IMR-90 (cell line): ENCODE measurements at regions not wholly inside any gene's neighbourhood (a gene's known extent, or its start where the extent isn't known, plus 50 kb on each side); places are given as distances from the start of the nearest gene placed in this dataset.

ENCODE experiments used
- ATAC-seq: fragments of 200-7000 bp; cut with Tn5 transposase; 2 replicates; pipeline ENCODE4 v1.9.1; 2020; ENCODE audit warnings: low read depth, mild to moderate bottlenecking, moderate library complexity
- BruUV-seq: library from RNA; stranded (reverse); fragments of 400-500 nt; replicated peaks from 2 replicates; lab custom pipeline; 2021; lab: Mats Ljungman, UMichigan
- CTCF ChIA-PET: fragments of 300-600 bp; formaldehyde crosslinking; extraction: SDS; loops from one replicate; lab custom pipeline; 2021; ENCODE audit warnings: antibody characterized with exemption; lab: Yijun Ruan, JAX
- POLR2A ChIA-PET: fragments of 300-600 bp; sonication (Branson Sonifier 250); formaldehyde crosslinking; loops from one replicate; lab custom pipeline; 2022; ENCODE audit warnings: antibody characterized with exemption; ENCODE audit not compliant: unreplicated experiment; lab: Charles Lee
- DNase-seq: peaks from one replicate; pipeline ENCODE4 v3.0.0; 2013
- H2AFZ ChIP-seq: replicated peaks from 2 replicates; pipeline ENCODE3; 2013; ENCODE audit warnings: low read length, mild to moderate bottlenecking; ENCODE audit not compliant: poor library complexity
- H2AK5ac ChIP-seq: 2 replicates; pipeline ENCODE4 v1.6.1; 2013; ENCODE audit warnings: low read depth, low read length, inconsistent platforms
- H2AK9ac ChIP-seq: replicated peaks from 2 replicates; pipeline ENCODE3; 2013; ENCODE audit warnings: mild to moderate bottlenecking, low read depth, low read length, moderate library complexity; ENCODE audit not compliant: poor library complexity
- H2BK120ac ChIP-seq: 2 replicates; pipeline ENCODE4 v1.6.1; 2013; ENCODE audit warnings: low read depth, low read length, inconsistent platforms
- H2BK15ac ChIP-seq: 3 replicates; pipeline ENCODE4 v1.6.1; 2013; ENCODE audit warnings: low read depth, low read length, inconsistent platforms
- H2BK20ac ChIP-seq: 2 replicates; pipeline ENCODE4 v1.6.1; 2013; ENCODE audit warnings: low read depth, mild to moderate bottlenecking, inconsistent platforms, low read length, moderate library complexity
- H2BK5ac ChIP-seq: 2 replicates; pipeline ENCODE4 v1.6.1; 2013; ENCODE audit warnings: mild to moderate bottlenecking, low read depth, low read length, inconsistent platforms; ENCODE audit not compliant: poor library complexity, severe bottlenecking
- H3K14ac ChIP-seq: replicated peaks from 2 replicates; pipeline ENCODE4 v1.6.1; 2013; ENCODE audit warnings: low read depth, low read length, inconsistent platforms
- H3K18ac ChIP-seq: 2 replicates; pipeline ENCODE4 v1.6.1; 2013; ENCODE audit warnings: low read depth, low read length, control low read depth
- H3K23ac ChIP-seq: 2 replicates; pipeline ENCODE4 v1.6.1; 2013; ENCODE audit warnings: low read depth, low read length, inconsistent platforms
- H3K27ac ChIP-seq: 2 replicates; pipeline ENCODE4 v1.5.1; 2013; ENCODE audit warnings: mild to moderate bottlenecking, control low read depth, low read length; ENCODE audit not compliant: insufficient read depth
- H3K27me3 ChIP-seq: 2 replicates; pipeline ENCODE4 v1.6.1; 2013; ENCODE audit warnings: low read length; ENCODE audit not compliant: control insufficient read depth, insufficient read depth
- H3K36me3 ChIP-seq: 2 replicates; pipeline ENCODE4 v1.6.1; 2013; ENCODE audit warnings: low read length, mixed read lengths; ENCODE audit not compliant: control insufficient read depth, insufficient read depth
- H3K4ac ChIP-seq: 2 replicates; pipeline ENCODE4 v1.6.1; 2013; ENCODE audit warnings: low read depth, low read length, inconsistent platforms
- H3K4me1 ChIP-seq: 2 replicates; pipeline ENCODE4 v1.6.1; 2013; ENCODE audit warnings: low read length, mixed read lengths; ENCODE audit not compliant: control insufficient read depth, insufficient read depth
- H3K4me2 ChIP-seq: 2 replicates; pipeline ENCODE4 v1.6.1; 2013; ENCODE audit warnings: low read depth, mild to moderate bottlenecking, control low read depth, low read length, moderate library complexity
- H3K4me3 ChIP-seq: 2 replicates; pipeline ENCODE4 v1.5.1; 2013; ENCODE audit warnings: low read depth, mild to moderate bottlenecking, control low read depth, low read length, moderate library complexity; ENCODE audit not compliant: insufficient read depth
- H3K56ac ChIP-seq: 2 replicates; pipeline ENCODE4 v1.6.1; 2013; ENCODE audit warnings: low read length, inconsistent platforms; ENCODE audit not compliant: insufficient read depth; ENCODE audit errors: extremely low read depth
- H3K79me1 ChIP-seq, 2 experiments: 2 replicates each; pipeline ENCODE4 v1.6.1; 2013; ENCODE audit warnings: low read length in 2 of 2, inconsistent platforms in 1 of 2, low read depth in 1 of 2
- H3K9ac ChIP-seq: 2 replicates; pipeline ENCODE4 v1.6.1; 2013; ENCODE audit warnings: low read depth, low read length, control low read depth
- H3K9me1 ChIP-seq: 2 replicates; pipeline ENCODE4 v1.6.1; 2013; ENCODE audit warnings: low read length, inconsistent platforms; ENCODE audit not compliant: insufficient read depth
- H3K9me3 ChIP-seq: 2 replicates; pipeline ENCODE4 v1.6.1; 2013; ENCODE audit warnings: low read length; ENCODE audit not compliant: control insufficient read depth, insufficient read depth
- H4K20me1 ChIP-seq: 2 replicates; pipeline ENCODE4 v1.6.1; 2013; ENCODE audit warnings: low read length, inconsistent platforms; ENCODE audit not compliant: insufficient read depth
- H4K5ac ChIP-seq: 2 replicates; pipeline ENCODE4 v1.6.1; 2013; ENCODE audit warnings: mild to moderate bottlenecking, low read depth, low read length, control low read depth
- H4K8ac ChIP-seq, 2 experiments: 2 replicates each; pipeline ENCODE4 v1.6.1; 2013; ENCODE audit warnings: low read depth in 2 of 2, low read length in 2 of 2, control low read depth in 1 of 2, inconsistent platforms in 1 of 2
- H4K91ac ChIP-seq: 2 replicates; pipeline ENCODE4 v1.6.1; 2013; ENCODE audit warnings: low read depth, low read length, inconsistent platforms; ENCODE audit not compliant: insufficient read depth
- CEBPB ChIP-seq: IDR thresholded peaks from 2 replicates; pipeline ENCODE4 v1.6.1; 2012; ENCODE audit warnings: low read depth, low read length, improper control_type of control experiment
- MAFK ChIP-seq: IDR thresholded peaks from 2 replicates; pipeline ENCODE4 v1.6.1; 2012; ENCODE audit warnings: low read depth, low read length, improper control_type of control experiment
- WGBS, 2 experiments: methylation state at CpG; one replicate each; pipeline versions ENCODE4 v1.1.5 to v1.1.7; 2013; ENCODE audit warnings: missing lambda C conversion rate in 2 of 2; ENCODE audit not compliant: insufficient read length in 1 of 2; ENCODE audit errors: extremely low coverage in 2 of 2; 5-methylcytosine and 5-hydroxymethylcytosine counted together
- dilution Hi-C: fragments of 300-500 bp; cut with HindIII; formaldehyde crosslinking; loops from one replicate; pipeline ENCODE4 v1.14.3; 2018; ENCODE audit warnings: low sequenced_read_pairs; ENCODE audit not compliant: unreplicated experiment
- in situ Hi-C: fragments of 300-500 bp; cut with MboI; formaldehyde crosslinking; loops from 3 replicates; pipeline ENCODE4 v1.14.3; 2019; ENCODE audit warnings: low sequenced_read_pairs, inconsistent platforms, mixed read lengths
- intact Hi-C: fragments of 100-400 bp; cut with micrococcal nuclease; formaldehyde crosslinking; loops from 2 replicates; pipeline ENCODE4 v1.10.0; 2022

GRCh38 chr4:108400309-108400708 is 220.1 kb upstream of the RPL34 start:
- Histone ChIP-seq H3K4ac (no peak overlapping the region), H3K79me1 (no peaks in the 10 kb centered on the region), H2AK5ac (no peak overlapping the region), H3K4me1 (no peaks in the 10 kb centered on the region), H4K5ac (no peak overlapping the region), H4K91ac (no peak overlapping the region), H3K14ac (no peak overlapping the region), H2AK9ac (no peak overlapping the region), H3K9me3 (no peaks in the 10 kb centered on the region), H3K23ac (no peak overlapping the region), H4K8ac (no peak overlapping the region), H3K4me3 (no peak overlapping the region), H3K9me1 (no peaks in the 10 kb centered on the region; the same call in 1 of the 2 replicates), H2AFZ (no peak overlapping the region), H3K27ac (no peak overlapping the region), H3K36me3 (no peaks in the 10 kb centered on the region), H2BK20ac (no peak overlapping the region), H2BK5ac (no peak overlapping the region), H3K56ac (no peak overlapping the region), H3K4me2 (no peak overlapping the region), H3K9ac (no peak overlapping the region), H2BK15ac (no peak overlapping the region), H4K20me1 (no peaks in the 10 kb centered on the region), H3K18ac (no peak overlapping the region), H3K27me3 (peaks cover 11% of the 10 kb centered on the region), H2BK120ac (no peak overlapping the region)
- DNase-seq = no peak
- CTCF ChIA-PET = no interaction called here
- intact Hi-C loops (no loop called here), dilution Hi-C loops (no loop called here), in situ Hi-C loops (no loop called here)
- POLR2A ChIA-PET = no interaction called here
- BruUV-seq = no TSS peak
- no peak for ATAC-seq
- peak; percentile 31; the same call in 1 of the 2 replicates for TF ChIP-seq CEBPB
- no peak for TF ChIP-seq MAFK
- WGBS, 2 experiments = no CpG with 5 or more reads among the region's 6 CpGs
